BJ (cell line): ENCODE measurements at regions not wholly inside any gene's neighbourhood (a gene's known extent, or its start where the extent isn't known, plus 50 kb on each side); places are given as distances from the start of the nearest gene placed in this dataset.

Experiments used
- CTCF ChIA-PET: fragments of 350-600 bp; formaldehyde crosslinking; extraction: SDS; loops from one replicate; lab custom pipeline; 2021; ENCODE audit warnings: antibody characterized with exemption, inconsistent platforms; lab: Yijun Ruan, JAX
- POLR2A ChIA-PET: fragments of 300-600 bp; sonication (Branson Sonifier 250); formaldehyde crosslinking; extraction: SDS; loops from one replicate; lab custom pipeline; 2021; ENCODE audit warnings: antibody characterized with exemption; lab: Charles Lee
- DNase-seq: peaks from one replicate; pipeline ENCODE4 v3.0.0-alpha.2; 2011; ENCODE audit warnings: low read depth
- H3K27me3 ChIP-seq: 2 replicates; pipeline ENCODE4 v1.6.0; 2011; ENCODE audit warnings: low read length; ENCODE audit not compliant: control insufficient read depth, insufficient read depth
- H3K36me3 ChIP-seq: 2 replicates; pipeline ENCODE4 v1.5.1; 2011; ENCODE audit warnings: low read length; ENCODE audit not compliant: control insufficient read depth, insufficient read depth
- H3K4me3 ChIP-seq: 2 replicates; pipeline ENCODE4 v1.5.1; 2011; ENCODE audit warnings: low read depth, mild to moderate bottlenecking, control low read depth, low read length
- CTCF ChIP-seq: IDR thresholded peaks from 2 replicates; pipeline ENCODE4 v1.5.1; 2011; ENCODE audit warnings: low read depth, mild to moderate bottlenecking, control low read depth, inconsistent platforms, low read length, moderate library complexity; ENCODE audit not compliant: insufficient read depth

- peaks cover 4% of the 10 kb centered on the region; the same call in 1 of the 2 replicates for H3K27me3 ChIP-seq
- ChIA-PET CTCF (interaction anchor here (0.9 to 1.1 kb wide), 3 partner anchors 15 to 20 kb away, joined by 3 to 4 read pairs (median 3); no protein-coding TSS in a partner anchor), POLR2A (no interaction called here)
- TF ChIP-seq CTCF, result no peak
- H3K4me3 ChIP-seq, result no peak overlapping the region
- H3K36me3 ChIP-seq, result no peaks in the 10 kb centered on the region
- no peak for DNase-seq
Measured at GRCh38 chr2:100222844-100223243, 80.5 kb upstream of the AFF3 start.

DNA sequence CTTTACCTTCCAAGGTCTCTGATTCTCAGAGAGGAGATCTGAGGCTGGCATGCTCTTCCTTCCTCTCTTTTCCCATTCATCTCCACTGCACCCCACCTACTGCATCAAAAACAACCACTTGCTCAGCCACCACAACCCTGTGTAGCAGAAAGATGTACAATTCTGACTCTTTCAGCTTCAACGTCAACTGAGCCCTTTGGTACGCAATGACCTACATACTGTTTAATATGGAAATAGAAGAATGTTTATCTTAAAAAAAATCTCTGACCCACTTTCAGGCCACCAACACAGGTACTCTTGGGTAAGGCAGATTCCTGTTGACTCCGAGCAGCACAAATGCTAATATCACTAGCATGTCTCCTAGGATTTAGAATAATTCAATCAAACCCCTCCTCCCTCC, 76.2 kb upstream of the AFF3 start:
- CTCF ChIA-PET, result no interaction called here
- no peak for TF ChIP-seq CTCF
- Histone ChIP-seq H3K4me3 (no peak overlapping the region), H3K36me3 (no peaks in the 10 kb centered on the region), H3K27me3 (0 out of 2 replicates have a peak, but pooled peaks cover under 1% of the 10 kb centered on the region)
- POLR2A ChIA-PET, result no interaction called here
- DNase-seq, result no peak

DNA sequence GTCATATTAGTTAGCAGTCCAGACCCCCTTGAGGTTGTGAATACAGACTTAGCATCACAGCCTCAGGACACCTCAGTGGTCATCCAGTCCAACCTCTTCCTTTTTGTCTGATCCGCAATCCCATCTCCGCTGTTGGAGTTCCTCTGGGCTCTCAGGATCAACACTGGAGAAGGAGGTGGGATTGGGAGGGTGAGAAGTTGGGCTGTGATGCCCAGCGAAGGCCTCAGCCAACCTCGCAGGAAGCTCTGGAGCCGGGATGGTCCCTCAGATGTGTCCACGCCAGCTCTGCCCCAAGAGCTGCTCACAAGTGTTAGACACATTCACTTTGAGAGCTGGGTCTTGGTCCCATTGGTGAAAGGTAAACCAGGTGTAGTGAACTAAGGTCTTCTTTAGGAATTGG, 74.9 kb upstream of the AFF3 start:
- no peaks in the 10 kb centered on the region for H3K27me3 ChIP-seq
- H3K36me3 ChIP-seq, result no peaks in the 10 kb centered on the region
- POLR2A ChIA-PET, result no interaction called here
- CTCF ChIA-PET, result no interaction called here
- no peak overlapping the region for H3K4me3 ChIP-seq
- DNase-seq, result no peak
- TF ChIP-seq CTCF, result no peak

DNA sequence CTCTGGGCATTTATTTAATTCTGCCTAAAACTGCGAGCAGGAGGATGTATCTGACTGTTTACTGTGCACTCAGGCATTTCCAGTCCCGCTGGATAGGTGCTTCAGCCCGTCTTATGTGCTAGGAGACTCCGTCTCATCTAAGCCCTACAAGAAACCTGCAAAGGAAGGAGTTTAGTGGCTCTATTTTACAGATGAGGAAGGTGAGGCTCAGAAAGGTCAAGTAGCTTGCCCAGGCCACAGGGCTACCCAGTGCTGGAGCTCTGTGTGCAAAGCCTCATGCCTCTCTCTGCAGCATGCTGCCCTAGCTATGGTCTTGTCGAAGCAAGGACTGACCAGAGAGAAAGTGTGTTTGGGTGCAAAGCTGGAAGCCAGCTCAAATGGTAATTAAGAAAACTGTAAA, 73.6 kb upstream of the AFF3 start:
- DNase-seq, result no peak
- H3K4me3 ChIP-seq, result no peak overlapping the region
- POLR2A ChIA-PET, result no interaction called here
- no peaks in the 10 kb centered on the region for H3K36me3 ChIP-seq
- no peaks in the 10 kb centered on the region for H3K27me3 ChIP-seq
- CTCF ChIA-PET, result no interaction called here
- no peak for TF ChIP-seq CTCF

DNA sequence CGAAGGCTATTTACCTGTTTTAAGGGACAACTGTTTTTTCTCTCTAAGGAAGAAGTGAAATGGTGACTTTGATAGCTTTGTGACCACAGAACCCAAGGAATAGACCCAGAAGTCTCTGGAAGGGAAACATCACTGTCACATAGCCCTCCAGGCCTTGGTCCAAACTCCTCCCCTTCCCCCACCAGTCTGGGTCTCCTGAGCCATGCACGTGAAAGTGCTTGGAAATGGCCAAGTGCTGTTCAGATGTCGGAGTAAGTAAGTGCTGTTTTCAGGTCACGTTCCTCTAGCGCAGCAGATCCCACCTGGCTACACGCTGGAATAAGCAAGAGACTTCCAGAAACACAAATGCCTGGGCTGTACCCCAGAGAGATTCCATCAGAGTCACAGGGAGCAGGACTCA, 73.0 kb upstream of the AFF3 start:
- no peaks in the 10 kb centered on the region for H3K36me3 ChIP-seq
- H3K27me3 ChIP-seq, result no peaks in the 10 kb centered on the region
- no peak for TF ChIP-seq CTCF
- no peak for DNase-seq
- CTCF ChIA-PET, result interaction anchor here (0.8 kb wide), 1 partner anchor 45 kb away, joined by 3 read pairs; no protein-coding TSS in a partner anchor
- H3K4me3 ChIP-seq, result no peak overlapping the region
- POLR2A ChIA-PET, result no interaction called here
